HG02759 (cell line): ENCODE measurements at regions not wholly inside any gene's neighbourhood (a gene's known extent, or its start where the extent isn't known, plus 50 kb on each side); places are given as distances from the start of the nearest gene placed in this dataset.

Experiments used
- ATAC-seq: cut with Tn5 transposase; IDR thresholded peaks from one replicate; pipeline ENCODE4 v1.9.1; 2021; ENCODE audit warnings: mild to moderate bottlenecking, moderate library complexity; ENCODE audit not compliant: unreplicated experiment

GRCh38 chr20:61049684-61050083, 202.4 kb upstream of the CDH4 start:
- ATAC-seq, result no peak

- ATAC-seq, result no peak
Measured at GRCh38 chr20:61050336-61050890, 201.6 kb upstream of the CDH4 start.

- ATAC-seq, result no peak
Measured at GRCh38 chr20:61052195-61052750, 199.8 kb upstream of the CDH4 start.

- ATAC-seq, result no peak
Measured at GRCh38 chr20:61052776-61053442, 199.2 kb upstream of the CDH4 start.

- ATAC-seq, result no peak
Measured at GRCh38 chr20:61053487-61053886, 198.6 kb upstream of the CDH4 start.

- ATAC-seq, result no peak
Measured at GRCh38 chr20:61053889-61054288, 198.2 kb upstream of the CDH4 start.

- no peak for ATAC-seq
Measured at GRCh38 chr20:61054411-61054810, 197.7 kb upstream of the CDH4 start.

GRCh38 chr20:61055180-61056010, 196.7 kb upstream of the CDH4 start:
- ATAC-seq, result no peak

- ATAC-seq, result no peak
Measured at GRCh38 chr20:61056116-61056515, 195.9 kb upstream of the CDH4 start.

GRCh38 chr20:61056627-61057442, 195.2 kb upstream of the CDH4 start:
- no peak for ATAC-seq

- no peak for ATAC-seq
Measured at GRCh38 chr20:61057443-61058121, 194.5 kb upstream of the CDH4 start.

GRCh38 chr20:61061981-61062380, 190.1 kb upstream of the CDH4 start:
- no peak for ATAC-seq

GRCh38 chr20:61065853-61066252, 186.2 kb upstream of the CDH4 start:
- ATAC-seq, result no peak

GRCh38 chr20:61066526-61066925, 185.5 kb upstream of the CDH4 start:
- no peak for ATAC-seq

GRCh38 chr20:61067221-61067620, 184.8 kb upstream of the CDH4 start:
- ATAC-seq, result no peak

- ATAC-seq, result no peak
Measured at GRCh38 chr20:61072398-61072797, 179.7 kb upstream of the CDH4 start.

GRCh38 chr20:61073376-61073775, 178.7 kb upstream of the CDH4 start:
- ATAC-seq, result no peak

- ATAC-seq, result no peak
Measured at GRCh38 chr20:61082720-61083119, 169.3 kb upstream of the CDH4 start.

- ATAC-seq, result no peak
Measured at GRCh38 chr20:61083431-61083830, 168.6 kb upstream of the CDH4 start.

GRCh38 chr20:61086031-61086430, 166.0 kb upstream of the CDH4 start:
- ATAC-seq, result no peak
